ENCODE measurements at regions not wholly inside any gene's neighbourhood (a gene's known extent, or its start where the extent isn't known, plus 50 kb on each side); places are given as distances from the start of the nearest gene placed in this dataset.

GRCh38 chr1:185668013-185668412, 66.2 kb upstream of the HMCN1 start:
- H3K4me3 ChIP-seq (ENCODE audit: low read depth, low read length) = no peak overlapping the region
- TF ChIP-seq CTCF (IDR thresholded peaks at IDR 0.05; ENCODE audit: insufficient read depth, low read depth, low read length, missing control alignments) = no peak
- no peak for DNase-seq (ENCODE audit: low read depth)

- DNase-seq (ENCODE audit: low read depth) = no peak
- no peak for TF ChIP-seq CTCF (IDR thresholded peaks at IDR 0.05; ENCODE audit: insufficient read depth, low read depth, low read length, missing control alignments)
- H3K4me3 ChIP-seq (ENCODE audit: low read depth, low read length) = no peak overlapping the region
These were observed 67.6 kb upstream of the HMCN1 start for GRCh38 chr1:185666582-185666981.

- DNase-seq (ENCODE audit: low read depth) = no peak
- no peak overlapping the region for H3K4me3 ChIP-seq (ENCODE audit: low read depth, low read length)
- no peak for TF ChIP-seq CTCF (IDR thresholded peaks at IDR 0.05; ENCODE audit: insufficient read depth, low read depth, low read length, missing control alignments)
These were observed 70.4 kb upstream of the HMCN1 start for GRCh38 chr1:185663771-185664296.

- no peak overlapping the region for H3K4me3 ChIP-seq (ENCODE audit: low read depth, low read length)
- no peak for DNase-seq (ENCODE audit: low read depth)
- no peak for TF ChIP-seq CTCF (IDR thresholded peaks at IDR 0.05; ENCODE audit: insufficient read depth, low read depth, low read length, missing control alignments)
These were observed 70.9 kb upstream of the HMCN1 start for GRCh38 chr1:185663332-185663731.

GRCh38 chr1:185661971-185662370, 72.2 kb upstream of the HMCN1 start:
- no peak for DNase-seq (ENCODE audit: low read depth)

GRCh38 chr1:185656663-185657062, 77.5 kb upstream of the HMCN1 start:
- DNase-seq (ENCODE audit: low read depth) = no peak
- no peak for TF ChIP-seq CTCF (IDR thresholded peaks at IDR 0.05; ENCODE audit: insufficient read depth, low read depth, low read length, missing control alignments)
- no peak overlapping the region for H3K4me3 ChIP-seq (ENCODE audit: low read depth, low read length)

More at GRCh38 chr1:185661971-185662370, 72.2 kb upstream of the HMCN1 start:
- no peak for TF ChIP-seq CTCF (IDR thresholded peaks at IDR 0.05; ENCODE audit: insufficient read depth, low read depth, low read length, missing control alignments)
- no peak overlapping the region for H3K4me3 ChIP-seq (ENCODE audit: low read depth, low read length)

- TF ChIP-seq CTCF (IDR thresholded peaks at IDR 0.05; ENCODE audit: insufficient read depth, low read depth, low read length, missing control alignments) = no peak
- no peak for DNase-seq (ENCODE audit: low read depth)
- no peak overlapping the region for H3K4me3 ChIP-seq (ENCODE audit: low read depth, low read length)
These were observed 79.3 kb upstream of the HMCN1 start for GRCh38 chr1:185654952-185655314.

Data from GM12865 (cell line).